Bronchial epithelial cell (primary cell): ENCODE measurements at regions not wholly inside any gene's neighbourhood (a gene's known extent, or its start where the extent isn't known, plus 50 kb on each side); places are given as distances from the start of the nearest gene placed in this dataset.

Experiments used
- DNase-seq: peaks from one replicate; pipeline ENCODE4 v3.0.0-alpha.2; 2010; ENCODE audit warnings: low read depth
- FAIRE-seq: peaks from 2 replicates; lab custom pipeline; 2011; peaks lifted over from hg19 to GRCh38; lab: Jason Lieb, UNC
- H3K27me3 ChIP-seq: 2 replicates; pipeline ENCODE4 v1.5.1; 2011; ENCODE audit warnings: low read length; ENCODE audit not compliant: control insufficient read depth, insufficient read depth
- H3K36me3 ChIP-seq: 2 replicates; pipeline ENCODE4 v1.5.1; 2011; ENCODE audit warnings: low read length; ENCODE audit not compliant: control insufficient read depth, insufficient read depth
- H3K4me3 ChIP-seq: 2 replicates; pipeline ENCODE4 v1.5.1; 2011; ENCODE audit warnings: mild to moderate bottlenecking, low read depth, low read length, control low read depth
- CTCF ChIP-seq: IDR thresholded peaks from 2 replicates; pipeline ENCODE4 v1.5.1; 2011; ENCODE audit warnings: mild to moderate bottlenecking, moderate library complexity, low read length, control low read depth, inconsistent platforms; ENCODE audit not compliant: insufficient read depth, severe bottlenecking

- peak; percentile 18 for DNase-seq
- FAIRE-seq: no peak
- peak; percentile 16 for TF ChIP-seq CTCF
- H3K4me3 ChIP-seq: no peak overlapping the region
- H3K27me3 ChIP-seq: no peaks in the 10 kb centered on the region
- H3K36me3 ChIP-seq: no peaks in the 10 kb centered on the region
Observed at GRCh38 chr5:26700759-26701384, 337.5 kb downstream of the CDH9 start.

GRCh38 chr5:26692952-26693351 lies 345.4 kb downstream of the CDH9 start:
- no peak for TF ChIP-seq CTCF
- Histone ChIP-seq H3K36me3 (no peaks in the 10 kb centered on the region), H3K4me3 (no peak overlapping the region), H3K27me3 (no peaks in the 10 kb centered on the region)
- FAIRE-seq: no peak
- DNase-seq: no peak

- Histone ChIP-seq H3K36me3 (no peaks in the 10 kb centered on the region), H3K4me3 (no peak overlapping the region), H3K27me3 (no peaks in the 10 kb centered on the region)
- TF ChIP-seq CTCF: no peak
- FAIRE-seq: no peak
- DNase-seq: no peak
Observed at GRCh38 chr5:26691486-26691885, 346.9 kb downstream of the CDH9 start.

- FAIRE-seq (no peak), DNase-seq (no peak)
- H3K27me3 ChIP-seq: no peaks in the 10 kb centered on the region
- TF ChIP-seq CTCF: no peak
- H3K36me3 ChIP-seq: no peaks in the 10 kb centered on the region
- no peak overlapping the region for H3K4me3 ChIP-seq
Observed at GRCh38 chr5:26690511-26690910, 347.9 kb downstream of the CDH9 start.

- no peak for TF ChIP-seq CTCF
- FAIRE-seq (no peak), DNase-seq (peak; percentile 18)
Observed at GRCh38 chr5:26681861-26682260, 356.5 kb downstream of the CDH9 start.

GRCh38 chr5:26674846-26675245 lies 363.5 kb downstream of the CDH9 start:
- Histone ChIP-seq H3K4me3 (no peak overlapping the region), H3K36me3 (no peaks in the 10 kb centered on the region), H3K27me3 (no peaks in the 10 kb centered on the region)
- no peak for DNase-seq
- no peak for FAIRE-seq
- no peak for TF ChIP-seq CTCF

More at GRCh38 chr5:26681861-26682260, 356.5 kb downstream of the CDH9 start:
- no peaks in the 10 kb centered on the region for H3K36me3 ChIP-seq
- no peaks in the 10 kb centered on the region for H3K27me3 ChIP-seq
- no peak overlapping the region for H3K4me3 ChIP-seq
